GM21360 (cell line): ENCODE measurements at regions not wholly inside any gene's neighbourhood (a gene's known extent, or its start where the extent isn't known, plus 50 kb on each side); places are given as distances from the start of the nearest gene placed in this dataset.
"Not testable (repeated sequence)": the region's sequence is repeated elsewhere in the genome, so short reads cannot be mapped to it uniquely, and the experiment has no call there.

Experiments used
- ATAC-seq: cut with Tn5 transposase; IDR thresholded peaks from one replicate; pipeline ENCODE4 v1.9.1; 2021; ENCODE audit warnings: mild to moderate bottlenecking, moderate library complexity; ENCODE audit not compliant: unreplicated experiment

DNA sequence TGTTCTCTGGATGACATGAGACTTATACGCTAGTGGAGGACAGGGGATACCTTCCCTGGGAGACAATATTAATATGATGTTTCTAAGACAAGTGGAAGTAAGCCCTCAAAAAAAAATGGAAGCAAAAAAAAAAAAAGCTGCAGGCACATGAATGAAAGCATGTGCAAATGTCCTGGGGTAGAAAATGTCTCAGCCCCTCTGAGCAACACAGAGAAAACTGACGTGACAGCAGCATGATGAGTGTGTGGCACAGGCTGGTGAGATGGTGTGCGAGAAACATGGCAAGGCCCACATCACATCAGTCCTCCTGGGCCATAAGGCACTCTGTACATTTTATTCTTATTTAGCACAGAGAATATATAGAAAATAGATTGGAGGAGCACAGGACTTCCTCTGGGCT, 254.7 kb upstream of the PFKP start:
- no peak for ATAC-seq

DNA sequence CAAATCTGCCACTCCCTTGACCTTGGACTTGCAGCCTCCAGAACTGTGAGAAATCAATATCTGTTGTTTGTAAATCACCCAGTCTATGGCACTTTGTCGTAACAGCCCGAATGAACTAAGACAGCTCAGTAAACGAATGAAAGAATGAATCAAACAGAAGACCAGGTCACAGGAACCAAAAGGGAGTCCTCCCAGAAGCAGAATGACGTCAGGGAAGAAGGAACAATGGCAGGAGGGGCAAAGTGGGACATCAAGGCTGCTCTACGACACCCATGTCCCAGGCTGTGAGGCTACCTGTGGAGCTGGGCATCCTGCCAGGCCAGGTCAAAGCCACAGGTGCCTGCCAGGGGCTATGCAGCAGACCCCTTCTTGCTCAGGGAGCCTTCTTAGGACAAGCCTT, 267.2 kb upstream of the PFKP start:
- no peak for ATAC-seq

- no peak for ATAC-seq
Measured at GRCh38 chr10:2798336-2799022, 268.9 kb upstream of the PFKP start.

DNA sequence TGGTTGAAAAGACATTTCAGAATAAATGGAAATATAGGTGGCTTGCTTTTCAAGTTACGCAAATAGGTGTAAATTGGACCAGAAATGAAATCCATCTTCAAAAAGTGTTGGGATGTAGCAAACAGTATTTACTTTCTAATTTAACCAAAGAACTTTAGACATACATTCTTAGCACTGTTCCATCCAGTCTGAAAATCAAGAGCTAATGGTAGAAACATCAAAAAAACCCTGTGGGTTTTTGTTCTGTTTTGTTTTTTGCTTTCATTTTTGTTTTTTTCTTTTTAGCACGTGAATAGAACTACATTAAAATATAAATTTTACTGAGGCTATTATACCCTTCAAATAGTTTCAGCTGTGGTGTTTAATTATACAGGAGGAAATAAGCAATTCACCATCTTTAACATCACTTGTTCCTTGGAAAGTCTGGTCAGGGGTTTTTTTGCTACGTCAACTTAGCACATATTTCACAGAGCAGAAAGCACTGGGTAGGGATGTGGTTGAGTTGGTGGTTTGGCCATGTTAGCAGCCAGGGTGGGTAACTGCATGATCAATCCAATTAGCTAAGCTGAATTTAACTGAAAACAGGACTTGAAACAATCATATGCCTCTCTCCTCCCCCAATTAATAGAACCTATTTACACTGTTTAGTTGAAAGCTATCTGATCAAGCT, 275.4 kb upstream of the PFKP start:
- ATAC-seq, result no peak

- ATAC-seq, result no peak
Measured at GRCh38 chr10:2790396-2791188, 276.8 kb upstream of the PFKP start.

DNA sequence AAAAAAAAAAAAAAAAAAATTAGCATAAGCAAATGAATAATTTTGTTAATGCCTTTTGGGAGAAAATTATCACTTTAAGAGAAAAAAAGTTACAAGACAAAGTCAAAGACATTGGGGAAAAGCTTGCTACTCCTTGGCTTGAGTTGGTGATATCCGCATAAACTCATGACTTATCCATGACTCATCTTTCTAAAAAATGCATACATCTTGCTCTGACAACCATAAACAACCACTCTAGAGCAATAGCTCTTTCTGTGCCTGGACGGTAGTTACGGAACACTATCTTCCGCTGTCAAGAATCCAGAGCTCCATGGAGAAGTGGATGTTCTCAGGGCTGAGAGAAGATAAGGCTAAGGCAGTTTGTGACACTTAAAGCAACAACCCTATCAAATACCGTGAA, 281.1 kb upstream of the PFKP start:
- no peak for ATAC-seq

DNA sequence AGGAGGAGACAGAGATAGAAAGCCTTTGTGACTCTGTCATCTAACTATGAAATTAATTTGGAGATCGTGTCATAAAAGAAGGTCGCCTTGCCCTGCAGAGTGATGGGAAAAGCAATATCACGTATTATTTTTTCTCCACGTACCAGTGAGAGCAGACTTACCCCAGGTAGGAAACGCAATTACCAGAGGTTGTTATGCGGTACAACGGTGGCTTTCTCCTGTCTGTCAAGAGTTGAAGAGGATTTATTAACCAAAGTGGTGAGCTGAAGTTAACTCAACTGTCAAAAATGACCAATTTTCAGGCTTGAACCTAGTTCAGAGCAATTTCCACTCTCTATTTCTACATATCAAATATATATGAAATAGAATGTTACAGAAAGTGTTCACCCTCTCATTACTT, 282.6 kb upstream of the PFKP start:
- no peak for ATAC-seq

GRCh38 chr10:2782950-2783349, 284.4 kb upstream of the PFKP start:
- no peak for ATAC-seq

DNA sequence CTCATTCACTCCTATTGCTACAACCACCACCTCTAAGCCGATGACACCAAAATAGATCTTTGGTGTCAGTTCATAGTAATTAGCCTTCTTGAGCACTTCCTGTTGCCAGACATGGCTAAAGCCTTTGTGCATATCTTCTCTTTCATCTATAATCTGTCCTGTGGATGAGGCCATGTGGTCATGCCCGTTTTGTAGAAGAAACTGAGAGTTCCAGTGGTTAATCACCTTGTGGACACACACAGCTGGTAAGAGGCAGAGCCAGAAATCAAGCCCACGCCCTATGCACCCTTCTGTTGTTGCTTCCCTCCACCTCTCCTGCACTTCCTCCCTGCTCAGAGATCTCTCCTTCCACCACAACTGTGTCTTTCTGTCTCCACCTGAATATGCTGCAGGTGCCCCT, 285.1 kb upstream of the PFKP start:
- ATAC-seq, result no peak

DNA sequence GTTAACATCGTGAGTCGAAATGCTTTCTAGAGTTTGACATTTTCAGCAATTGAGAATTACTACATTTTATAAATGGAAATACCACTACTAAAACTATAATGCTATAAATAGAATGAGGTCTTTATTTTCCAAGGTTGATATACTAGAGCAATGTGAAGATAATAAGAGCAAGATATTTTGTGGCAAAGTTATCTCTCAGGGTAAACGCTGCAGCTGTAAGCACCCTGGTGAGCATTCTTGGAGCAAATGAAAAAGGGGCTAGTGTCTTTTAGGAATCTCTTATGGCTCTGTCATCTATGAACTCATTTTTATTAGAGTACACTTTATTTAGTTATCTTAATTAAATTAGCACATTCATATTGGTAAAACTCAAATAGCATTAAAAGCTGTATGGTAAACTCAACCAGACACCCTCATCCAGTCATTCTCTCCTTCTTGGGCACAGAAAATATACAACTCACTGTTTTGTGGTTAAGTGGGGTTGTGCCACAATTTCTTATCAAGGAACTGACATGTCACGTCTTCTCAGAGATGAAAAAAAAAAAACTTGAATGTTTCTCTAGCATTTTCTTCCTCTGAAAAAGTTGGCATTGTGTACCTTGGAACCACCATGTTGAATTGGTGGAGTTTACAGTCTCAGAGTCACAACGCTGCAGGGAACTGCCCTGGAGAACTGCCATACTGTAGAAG, 289.5 kb upstream of the PFKP start:
- no peak for ATAC-seq

DNA sequence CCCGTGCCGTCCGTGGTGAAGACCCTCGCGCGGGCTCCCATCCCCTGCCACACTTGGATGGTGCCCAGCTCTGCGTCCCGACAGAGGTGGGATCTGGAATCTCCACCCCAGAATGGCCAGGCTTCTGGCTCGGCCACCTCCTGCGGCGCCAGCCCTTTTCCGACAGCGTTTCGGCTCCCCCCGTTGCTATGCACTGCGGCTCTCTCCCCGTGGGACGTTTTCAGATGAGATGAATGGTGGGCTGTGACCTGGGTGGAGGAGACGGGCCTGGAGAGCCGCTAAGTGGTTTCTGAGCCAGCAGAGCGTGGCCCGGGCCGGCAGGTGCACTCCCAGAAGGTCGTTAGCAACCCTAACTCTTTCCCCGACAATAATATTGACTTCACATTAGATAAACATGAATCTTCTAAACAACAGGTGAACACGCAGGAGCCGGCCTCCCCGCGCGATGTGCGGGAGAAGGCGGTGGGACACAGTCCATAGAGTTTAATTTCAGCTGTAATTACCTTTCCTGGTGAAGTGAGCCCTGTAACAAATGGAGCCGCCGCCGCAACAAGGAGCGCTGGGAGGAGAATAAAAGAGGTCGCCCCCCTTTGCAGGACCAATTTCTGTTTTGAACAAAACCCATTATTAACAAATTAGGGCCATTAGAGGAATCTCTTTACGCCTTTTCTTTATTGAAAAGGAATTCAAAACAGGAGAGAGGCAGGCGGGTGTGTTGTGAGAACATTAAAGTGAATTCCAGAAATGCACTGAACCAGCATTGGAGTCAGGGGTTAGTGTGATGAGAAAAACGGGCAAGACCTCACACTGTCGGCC, 294.3 kb upstream of the PFKP start:
- no peak for ATAC-seq

DNA sequence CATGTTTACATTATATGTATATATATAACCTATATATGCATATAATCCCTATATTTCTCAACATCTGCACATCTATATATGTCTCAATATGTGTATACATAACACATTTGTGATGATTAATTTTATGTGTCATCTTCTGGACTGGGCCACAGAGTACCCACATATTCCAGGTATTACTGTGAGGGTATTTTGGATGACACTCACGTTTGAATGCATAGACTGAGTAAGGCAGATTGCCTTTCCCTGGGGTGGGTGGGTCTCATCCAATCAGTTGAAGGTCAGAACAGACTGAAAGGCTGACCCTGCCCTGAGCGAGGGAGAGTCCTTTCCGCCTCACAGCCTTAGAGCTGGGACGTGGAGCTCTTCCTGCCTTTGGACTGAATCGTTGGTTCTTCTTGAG, 295.2 kb upstream of the PFKP start:
- ATAC-seq, result no peak

- ATAC-seq, result not testable (repeated sequence)
Measured at GRCh38 chr10:2767293-2767692, 300.1 kb upstream of the PFKP start.

DNA sequence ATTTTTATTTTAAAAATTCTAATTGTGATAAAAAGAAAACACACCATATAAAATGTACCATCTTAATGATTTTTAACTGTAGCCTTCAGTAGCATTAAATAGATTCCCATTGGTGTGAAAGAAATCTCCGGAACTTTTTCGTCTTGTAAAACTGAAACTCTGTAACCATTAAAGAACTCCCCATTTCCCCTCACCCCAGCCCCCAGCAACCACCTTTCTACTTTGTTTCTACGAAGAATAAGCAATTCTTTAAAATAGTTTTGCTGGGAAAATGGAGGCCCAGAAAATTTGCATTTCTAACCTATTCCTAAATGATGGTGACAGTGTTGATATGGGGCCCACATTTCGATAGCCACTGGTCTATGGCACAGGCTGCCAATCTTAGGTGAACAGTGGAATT, 305.4 kb upstream of the PFKP start:
- ATAC-seq, result no peak

DNA sequence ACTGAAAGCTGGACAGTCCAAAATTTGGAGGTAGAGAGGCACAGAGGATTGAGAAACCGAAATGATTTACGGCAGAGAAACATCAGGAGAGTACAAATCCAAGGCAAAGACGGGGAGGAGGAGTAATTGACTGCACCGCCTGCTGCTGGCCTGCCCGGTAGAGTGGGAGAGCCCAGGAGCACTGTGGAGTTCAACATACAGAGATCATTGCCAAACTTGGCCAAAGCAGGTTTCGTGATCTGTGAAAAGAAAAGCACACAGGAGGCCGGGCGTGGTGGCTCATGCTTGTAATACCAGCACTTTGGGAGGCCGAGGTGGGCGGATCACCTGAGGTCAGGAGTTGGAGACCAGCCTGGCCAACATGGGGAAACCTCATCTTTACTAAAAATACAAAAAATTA, 306.0 kb upstream of the PFKP start:
- ATAC-seq, result no peak

- ATAC-seq, result no peak
Measured at GRCh38 chr10:2760736-2761135, 306.6 kb upstream of the PFKP start.

- ATAC-seq, result no peak
Measured at GRCh38 chr10:2759233-2759632, 308.1 kb upstream of the PFKP start.

- no peak for ATAC-seq
Measured at GRCh38 chr10:2754943-2755342, 312.4 kb upstream of the PFKP start.

GRCh38 chr10:2748287-2748686, 319.1 kb upstream of the PFKP start:
- ATAC-seq, result no peak

DNA sequence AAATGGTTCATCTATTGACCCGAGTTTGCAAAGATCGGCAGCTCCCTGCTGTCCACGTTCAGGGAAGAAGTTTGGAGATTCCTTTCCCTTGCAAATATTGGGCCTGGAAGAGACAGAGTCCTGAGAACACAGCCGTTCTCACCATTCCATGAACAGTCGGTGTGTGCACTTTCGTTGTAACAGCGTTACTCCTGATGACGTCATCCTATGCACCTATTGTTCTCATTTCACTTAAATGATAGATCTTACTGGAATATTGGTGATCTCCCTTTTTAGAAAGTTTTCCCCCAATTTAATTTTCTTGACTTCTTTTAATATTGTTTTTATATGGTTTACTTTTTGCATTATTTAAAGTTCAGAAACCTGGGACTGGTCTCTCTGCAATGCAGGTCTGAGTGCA, 320.7 kb upstream of the PFKP start:
- ATAC-seq, result no peak

DNA sequence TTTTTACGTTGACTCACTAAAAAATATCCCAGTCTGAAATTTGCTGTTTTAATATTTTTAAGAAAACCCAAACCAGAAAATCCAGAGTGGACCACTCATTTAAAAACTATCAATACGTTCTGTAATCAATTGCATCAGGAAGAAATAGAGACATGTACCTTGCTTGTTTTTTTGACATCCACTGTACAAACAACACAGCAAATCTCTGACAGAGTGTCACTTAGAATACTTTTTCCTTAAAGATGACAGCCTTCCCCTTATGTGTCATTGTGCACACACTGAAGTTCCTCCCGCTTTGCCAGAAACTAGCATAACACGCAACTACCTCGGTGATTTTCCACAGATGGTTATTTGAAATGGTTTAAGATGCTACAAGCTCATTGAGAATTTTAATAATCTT, 321.7 kb upstream of the PFKP start:
- ATAC-seq, result no peak
